Lung (tissue), 11 donors: ENCODE measurements at regions not wholly inside any gene's neighbourhood (a gene's known extent, or its start where the extent isn't known, plus 50 kb on each side); places are given as distances from the start of the nearest gene placed in this dataset.

Source experiments
- ATAC-seq: fragments of 200-7000 bp; cut with Tn5 transposase; one replicate; pipeline ENCODE4 v1.9.1; 2020; ENCODE audit warnings: moderate number of reproducible peaks; ENCODE audit not compliant: insufficient read depth, low FRiP score
- DNase-seq, 3 donors: peaks; one replicate each; pipeline ENCODE4 v3.0.0-alpha.2; 2013 to 2017
- H3K27ac ChIP-seq, 2 donors: one replicate each; pipeline ENCODE4 v1.5.1; 2013; ENCODE audit warnings: mild to moderate bottlenecking in 2 of 2, moderate library complexity in 2 of 2, control low read depth in 1 of 2, inconsistent platforms in 1 of 2, low read depth in 1 of 2, low read length in 1 of 2
- H3K27me3 ChIP-seq, 3 donors: one replicate each; pipeline ENCODE4 v1.5.1; 2013; ENCODE audit warnings: low read length in 2 of 3; ENCODE audit not compliant: control insufficient read depth in 3 of 3, insufficient read depth in 3 of 3
- H3K36me3 ChIP-seq, 4 donors: one replicate each; pipeline ENCODE4 v1.5.1; 2013; ENCODE audit warnings: low read length in 4 of 4, mild to moderate bottlenecking in 1 of 4, moderate library complexity in 1 of 4; ENCODE audit not compliant: control insufficient read depth in 4 of 4, insufficient read depth in 4 of 4
- H3K4me1 ChIP-seq, 5 donors: one replicate each; pipeline ENCODE4 v1.5.1; 2013; ENCODE audit warnings: low read length in 5 of 5, mild to moderate bottlenecking in 2 of 5, moderate library complexity in 1 of 5; ENCODE audit not compliant: control insufficient read depth in 5 of 5, insufficient read depth in 5 of 5
- H3K4me3 ChIP-seq: one replicate; pipeline ENCODE4 v1.5.1; 2013; ENCODE audit warnings: mild to moderate bottlenecking, control low read depth, moderate library complexity
- H3K9ac ChIP-seq, 2 donors: one replicate each; pipeline ENCODE4 v1.5.1; 2013; ENCODE audit warnings: low read length in 2 of 2, control low read depth in 1 of 2; ENCODE audit not compliant: insufficient read depth in 1 of 2
- H3K9me3 ChIP-seq, 4 donors: one replicate each; pipeline ENCODE4 v1.5.1; 2013; ENCODE audit warnings: low read length in 3 of 4, mild to moderate bottlenecking in 1 of 4, moderate library complexity in 1 of 4; ENCODE audit not compliant: control insufficient read depth in 4 of 4, insufficient read depth in 3 of 4
- WGBS, 2 donors: extraction: QIAGEN DNeasy Blood & Tissue Kit; methylation state at CpG; one replicate each; pipeline ENCODE4 v1.1.7; 2013; 5-methylcytosine and 5-hydroxymethylcytosine counted together
- TF ChIP-seq, protein P1 (sequence below): IDR thresholded peaks from 2 replicates; pipeline ENCODE4 v1.5.1; 2012; ENCODE audit warnings: mild to moderate bottlenecking; ENCODE audit errors: control extremely low read depth, extremely low read depth
- donor health status: control.
- donor health status: control.
- donor health status: Bipolar disorder and iron deficiency.
- donor health status: healthy.
- donor health status: DM: yes; HTN: yes; CAD: no.

DNA sequence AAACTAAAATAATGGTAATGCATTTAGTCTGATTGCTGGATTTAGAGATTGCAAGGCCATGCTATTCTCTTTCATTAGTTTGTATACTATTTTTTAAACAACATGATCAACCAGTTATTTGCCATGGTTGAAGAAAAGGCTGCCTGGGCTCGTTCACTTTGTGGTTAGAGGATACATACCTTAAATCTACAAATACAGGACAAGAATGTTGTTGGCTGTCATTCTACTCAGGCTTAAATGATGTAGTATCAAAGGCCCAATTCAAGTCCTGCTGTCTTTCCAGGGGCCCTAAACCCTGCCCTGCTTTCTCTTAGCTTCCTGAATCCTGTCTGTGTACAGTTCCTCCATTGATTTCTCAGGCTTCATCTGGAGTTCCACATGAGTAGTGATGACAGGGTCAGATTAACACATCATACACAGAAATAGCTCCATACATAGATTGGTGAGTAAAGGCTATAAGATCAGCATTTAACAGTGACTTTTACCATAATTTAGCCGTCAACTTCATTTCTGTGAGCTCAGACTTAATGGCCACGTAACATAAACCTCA is 114.9 kb upstream of the GPRIN3 start:
- no peak overlapping the region for H3K4me3 ChIP-seq
- TF ChIP-seq, protein P1, sequence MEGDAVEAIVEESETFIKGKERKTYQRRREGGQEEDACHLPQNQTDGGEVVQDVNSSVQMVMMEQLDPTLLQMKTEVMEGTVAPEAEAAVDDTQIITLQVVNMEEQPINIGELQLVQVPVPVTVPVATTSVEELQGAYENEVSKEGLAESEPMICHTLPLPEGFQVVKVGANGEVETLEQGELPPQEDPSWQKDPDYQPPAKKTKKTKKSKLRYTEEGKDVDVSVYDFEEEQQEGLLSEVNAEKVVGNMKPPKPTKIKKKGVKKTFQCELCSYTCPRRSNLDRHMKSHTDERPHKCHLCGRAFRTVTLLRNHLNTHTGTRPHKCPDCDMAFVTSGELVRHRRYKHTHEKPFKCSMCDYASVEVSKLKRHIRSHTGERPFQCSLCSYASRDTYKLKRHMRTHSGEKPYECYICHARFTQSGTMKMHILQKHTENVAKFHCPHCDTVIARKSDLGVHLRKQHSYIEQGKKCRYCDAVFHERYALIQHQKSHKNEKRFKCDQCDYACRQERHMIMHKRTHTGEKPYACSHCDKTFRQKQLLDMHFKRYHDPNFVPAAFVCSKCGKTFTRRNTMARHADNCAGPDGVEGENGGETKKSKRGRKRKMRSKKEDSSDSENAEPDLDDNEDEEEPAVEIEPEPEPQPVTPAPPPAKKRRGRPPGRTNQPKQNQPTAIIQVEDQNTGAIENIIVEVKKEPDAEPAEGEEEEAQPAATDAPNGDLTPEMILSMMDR: no peak
- no peak for DNase-seq
- H3K9ac ChIP-seq: no peak overlapping the region
- no peaks in the 10 kb centered on the region for H3K4me1 ChIP-seq
- H3K27me3 ChIP-seq: no peaks in the 10 kb centered on the region
- 94% methylated on average over 3 of the region's 3 CpGs for WGBS, 2 donors
- no peaks in the 10 kb centered on the region for H3K36me3 ChIP-seq
- no peaks in the 10 kb centered on the region for H3K9me3 ChIP-seq
- no peak overlapping the region for H3K27ac ChIP-seq
- ATAC-seq: no peak

GRCh38 chr4:89420507-89420906 is 112.9 kb upstream of the GPRIN3 start:
- WGBS, 2 donors: 77 to 91% methylated on average over 2 of the region's 2 CpGs
- Histone ChIP-seq H3K9ac (no peak overlapping the region), H3K27ac (no peak overlapping the region), H3K4me3 (no peak overlapping the region), H3K4me1 (no peaks in the 10 kb centered on the region), H3K27me3 (no peaks in the 10 kb centered on the region), H3K9me3 (no peaks in the 10 kb centered on the region), H3K36me3 (no peaks in the 10 kb centered on the region)
- DNase-seq (no peak), ATAC-seq (no peak)
- TF ChIP-seq, protein P1: no peak

- no peaks in the 10 kb centered on the region for H3K9me3 ChIP-seq
- H3K4me1 ChIP-seq: no peaks in the 10 kb centered on the region
- DNase-seq: no peak
- no peaks in the 10 kb centered on the region for H3K27me3 ChIP-seq
- WGBS, 2 donors: 88 to 91% methylated on average over 5 of the region's 5 CpGs
- no peak overlapping the region for H3K4me3 ChIP-seq
- H3K27ac ChIP-seq: no peak overlapping the region
- H3K9ac ChIP-seq: no peak overlapping the region
- H3K36me3 ChIP-seq: no peaks in the 10 kb centered on the region
- TF ChIP-seq, protein P1: no peak
- no peak for ATAC-seq
Observed at GRCh38 chr4:89419111-89419695, 111.6 kb upstream of the GPRIN3 start.

- DNase-seq (no peak), ATAC-seq (no peak)
- H3K9me3 ChIP-seq: no peaks in the 10 kb centered on the region
- no peak overlapping the region for H3K9ac ChIP-seq
- no peak overlapping the region for H3K27ac ChIP-seq
- H3K27me3 ChIP-seq: no peaks in the 10 kb centered on the region
- 96 to 97% methylated on average over 2 of the region's 2 CpGs for WGBS, 2 donors
- TF ChIP-seq, protein P1: no peak
- no peak overlapping the region for H3K4me3 ChIP-seq
- H3K36me3 ChIP-seq: no peaks in the 10 kb centered on the region
- H3K4me1 ChIP-seq: peaks cover 0 to under 1% (median 0%) of the 10 kb centered on the region in 5 donors
Observed at GRCh38 chr4:89416960-89417359, 109.4 kb upstream of the GPRIN3 start.
